Progenitor cell of endocrine pancreas (in vitro differentiated cells): ENCODE measurements at regions not wholly inside any gene's neighbourhood (a gene's known extent, or its start where the extent isn't known, plus 50 kb on each side); places are given as distances from the start of the nearest gene placed in this dataset.

Source experiments
- DNase-seq: peaks from one replicate; pipeline ENCODE4 v3.0.0; 2021; ENCODE audit warnings: low spot score; ENCODE audit not compliant: unreplicated experiment
- H3K27ac Mint-ChIP-seq: 2 replicates; pipeline ENCODE4 v1.8.0; 2021; ENCODE audit warnings: mild to moderate bottlenecking, moderate library complexity, mixed read lengths
- H3K27me3 Mint-ChIP-seq: 2 replicates; pipeline ENCODE4 v1.8.0; 2021; ENCODE audit warnings: mixed read lengths
- H3K36me3 Mint-ChIP-seq: 2 replicates; pipeline ENCODE4 v1.8.0; 2022; ENCODE audit warnings: mixed read lengths; ENCODE audit not compliant: insufficient read depth
- H3K4me1 Mint-ChIP-seq: 2 replicates; pipeline ENCODE4 v1.8.0; 2021; ENCODE audit warnings: low read depth, mixed read lengths
- H3K4me3 Mint-ChIP-seq: 2 replicates; pipeline ENCODE4 v1.8.0; 2021; ENCODE audit warnings: low read depth, mild to moderate bottlenecking, moderate library complexity, mixed read lengths
- H3K9me3 Mint-ChIP-seq: 2 replicates; pipeline ENCODE4 v1.8.0; 2021; ENCODE audit warnings: low read depth, mixed read lengths
- TF ChIP-seq, protein P1 (sequence below): fragments of 200-600 bp; sonication (generic); IDR thresholded peaks from one replicate; pipeline ENCODE4 v1.5.0; 2021; ENCODE audit warnings: antibody characterized with exemption, mild to moderate bottlenecking; ENCODE audit not compliant: unreplicated experiment

DNA sequence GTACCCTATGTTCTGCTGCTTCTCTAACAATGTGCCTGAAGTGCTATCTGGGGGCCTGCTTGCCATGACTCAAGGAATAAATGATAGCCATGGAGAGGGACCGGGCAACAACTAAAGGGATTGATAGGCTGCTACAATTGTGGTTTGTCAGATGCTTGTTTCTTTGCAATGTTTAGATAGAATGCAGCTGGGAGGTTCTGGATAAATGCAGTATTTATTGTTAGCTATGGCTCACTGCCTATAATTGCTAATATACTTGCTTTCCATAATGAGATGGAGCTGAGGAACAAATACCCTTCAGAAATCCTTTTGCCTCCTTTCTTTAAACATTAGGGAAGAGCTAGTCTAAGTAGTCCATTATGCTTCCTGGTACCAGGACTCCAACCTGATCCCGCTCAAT lies 575.2 kb upstream of the SYNCRIP start:
- no peak for DNase-seq
- Mint-ChIP-seq H3K9me3 (peaks cover 3% of the 10 kb centered on the region), H3K27ac (no peak overlapping the region)

DNA sequence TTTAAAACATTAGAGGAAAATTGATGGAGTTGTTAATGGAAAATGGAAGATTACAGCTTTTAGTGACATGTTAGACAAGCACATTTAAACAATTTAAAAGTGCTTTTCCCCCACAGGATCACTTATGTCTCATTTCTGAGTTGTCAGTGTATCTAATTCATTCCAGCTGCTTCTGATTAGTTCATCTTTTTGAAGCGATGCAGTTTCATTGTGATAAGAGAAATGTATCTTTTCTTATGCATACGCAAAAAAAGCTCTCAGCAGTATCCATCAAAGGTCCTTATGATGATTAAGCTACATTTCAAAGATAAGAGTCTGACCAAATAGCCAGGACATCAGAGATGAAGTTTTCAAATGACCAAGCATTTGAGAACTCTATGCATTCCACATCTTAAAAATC lies 572.6 kb upstream of the SYNCRIP start:
- Mint-ChIP-seq H3K27ac (no peak overlapping the region), H3K27me3 (no peaks in the 10 kb centered on the region), H3K9me3 (no peaks in the 10 kb centered on the region), H3K36me3 (no peaks in the 10 kb centered on the region), H3K4me1 (no peaks in the 10 kb centered on the region), H3K4me3 (no peak overlapping the region)
- DNase-seq = no peak
- TF ChIP-seq, protein P1, sequence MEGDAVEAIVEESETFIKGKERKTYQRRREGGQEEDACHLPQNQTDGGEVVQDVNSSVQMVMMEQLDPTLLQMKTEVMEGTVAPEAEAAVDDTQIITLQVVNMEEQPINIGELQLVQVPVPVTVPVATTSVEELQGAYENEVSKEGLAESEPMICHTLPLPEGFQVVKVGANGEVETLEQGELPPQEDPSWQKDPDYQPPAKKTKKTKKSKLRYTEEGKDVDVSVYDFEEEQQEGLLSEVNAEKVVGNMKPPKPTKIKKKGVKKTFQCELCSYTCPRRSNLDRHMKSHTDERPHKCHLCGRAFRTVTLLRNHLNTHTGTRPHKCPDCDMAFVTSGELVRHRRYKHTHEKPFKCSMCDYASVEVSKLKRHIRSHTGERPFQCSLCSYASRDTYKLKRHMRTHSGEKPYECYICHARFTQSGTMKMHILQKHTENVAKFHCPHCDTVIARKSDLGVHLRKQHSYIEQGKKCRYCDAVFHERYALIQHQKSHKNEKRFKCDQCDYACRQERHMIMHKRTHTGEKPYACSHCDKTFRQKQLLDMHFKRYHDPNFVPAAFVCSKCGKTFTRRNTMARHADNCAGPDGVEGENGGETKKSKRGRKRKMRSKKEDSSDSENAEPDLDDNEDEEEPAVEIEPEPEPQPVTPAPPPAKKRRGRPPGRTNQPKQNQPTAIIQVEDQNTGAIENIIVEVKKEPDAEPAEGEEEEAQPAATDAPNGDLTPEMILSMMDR = no peak

More for the DNA sequence above, 575.2 kb upstream of the SYNCRIP start:
- H3K36me3 Mint-ChIP-seq = no peaks in the 10 kb centered on the region
- no peaks in the 10 kb centered on the region for H3K27me3 Mint-ChIP-seq
- TF ChIP-seq, protein P1 = no peak
- H3K4me3 Mint-ChIP-seq = no peak overlapping the region
- no peaks in the 10 kb centered on the region for H3K4me1 Mint-ChIP-seq

DNA sequence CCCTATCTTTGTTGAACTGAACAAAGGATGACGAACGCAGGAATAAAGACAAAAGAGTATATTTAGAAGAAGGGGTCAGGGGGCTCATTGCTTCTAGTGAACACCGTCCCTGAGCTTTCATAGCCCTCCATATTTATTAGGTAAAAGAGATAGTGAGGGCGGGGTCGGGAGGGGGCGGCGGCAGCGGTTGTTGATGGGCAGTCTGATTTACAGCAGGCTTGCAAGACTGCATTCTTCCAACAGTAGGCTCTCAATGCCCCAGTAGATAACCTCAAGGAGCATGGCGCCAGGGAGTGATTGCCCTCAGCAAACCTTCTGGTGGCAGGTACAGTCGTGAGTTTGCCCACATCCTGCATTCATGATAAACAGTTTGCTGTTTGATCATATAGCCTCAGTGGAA lies 563.3 kb upstream of the SYNCRIP start:
- DNase-seq = no peak
- no peak overlapping the region for H3K27ac Mint-ChIP-seq
- H3K4me1 Mint-ChIP-seq = no peaks in the 10 kb centered on the region
- H3K4me3 Mint-ChIP-seq = no peak overlapping the region
- TF ChIP-seq, protein P1 = no peak
- no peaks in the 10 kb centered on the region for H3K36me3 Mint-ChIP-seq
- peaks cover 5% of the 10 kb centered on the region for H3K9me3 Mint-ChIP-seq
- no peaks in the 10 kb centered on the region for H3K27me3 Mint-ChIP-seq

DNA sequence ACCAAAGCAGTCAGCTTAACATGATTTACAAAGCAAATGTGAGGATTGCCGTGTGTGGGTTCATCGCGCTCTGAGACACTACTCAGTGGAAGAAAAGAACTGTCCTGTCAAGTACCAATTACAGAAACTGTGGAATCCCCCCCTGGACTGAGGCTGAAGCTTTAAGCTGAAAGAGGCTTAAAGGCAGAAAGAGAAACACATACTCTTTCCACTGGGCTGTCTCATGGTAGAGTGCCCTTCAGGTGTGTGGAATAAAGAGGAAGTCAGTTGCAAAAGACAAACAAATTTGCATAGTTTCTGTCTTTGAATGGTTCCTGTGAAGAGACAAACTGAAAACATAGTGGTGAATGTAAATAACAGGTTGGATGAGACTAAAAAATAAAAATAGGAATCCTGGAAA lies 560.4 kb upstream of the SYNCRIP start:
- TF ChIP-seq, protein P1 = no peak
- DNase-seq = no peak
- H3K4me3 Mint-ChIP-seq = no peak overlapping the region
- H3K27me3 Mint-ChIP-seq = no peaks in the 10 kb centered on the region
- H3K4me1 Mint-ChIP-seq = no peaks in the 10 kb centered on the region
- no peak overlapping the region for H3K27ac Mint-ChIP-seq
- peaks cover 9% of the 10 kb centered on the region for H3K9me3 Mint-ChIP-seq
- H3K36me3 Mint-ChIP-seq = no peaks in the 10 kb centered on the region

DNA sequence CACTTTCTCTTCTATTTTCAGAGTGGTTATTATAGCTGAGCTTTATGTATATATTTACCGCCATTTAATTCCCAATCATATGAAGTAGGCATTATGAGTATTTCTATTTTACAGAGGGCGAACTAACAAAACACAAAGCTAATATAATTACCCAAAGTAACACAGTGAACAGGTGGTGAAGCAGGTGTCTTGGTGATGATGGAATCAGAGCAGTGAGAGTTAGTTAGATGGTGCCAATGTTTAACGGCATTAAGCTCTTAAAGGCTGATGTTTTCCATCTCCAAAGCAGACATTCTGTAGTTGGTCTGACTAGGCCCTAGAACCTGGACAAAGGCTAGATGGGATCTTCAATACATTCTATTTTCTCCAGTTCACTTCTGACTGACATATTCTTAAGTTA lies 551.1 kb upstream of the SYNCRIP start:
- Mint-ChIP-seq H3K4me1 (peaks cover 12% of the 10 kb centered on the region), H3K27me3 (no peaks in the 10 kb centered on the region), H3K9me3 (no peaks in the 10 kb centered on the region), H3K36me3 (no peaks in the 10 kb centered on the region), H3K27ac (no peak overlapping the region), H3K4me3 (no peak overlapping the region)
- no peak for DNase-seq
- TF ChIP-seq, protein P1 = no peak
